ENCODE measurements at regions not wholly inside any gene's neighbourhood (a gene's known extent, or its start where the extent isn't known, plus 50 kb on each side); places are given as distances from the start of the nearest gene placed in this dataset.

GRCh38 chr2:162965191-162965590 is 126.6 kb upstream of the KCNH7 start:
- Histone ChIP-seq H3K27me3 (no peaks in the 10 kb centered on the region), H3K36me3 (no peaks in the 10 kb centered on the region), H3K27ac (no peak overlapping the region), H3K9me3 (no peaks in the 10 kb centered on the region), H3K4me3 (no peak overlapping the region), H3K4me1 (no peaks in the 10 kb centered on the region)
- TF ChIP-seq POLR2A (IDR thresholded peaks at IDR 0.05) (no peak), CTCF (IDR thresholded peaks at IDR 0.05) (no peak)
- intact Hi-C loops (cut with DNase I) = no loop called here
- DNase-seq = no peak
- ATAC-seq = no peak
- WGBS (ENCODE audit: insufficient coverage, low coverage, low lambda C conversion rate, missing lambda C conversion rate) = 74% methylated on average over 5 of the region's 5 CpGs

- Histone ChIP-seq H3K4me1 (no peaks in the 10 kb centered on the region), H3K36me3 (no peaks in the 10 kb centered on the region), H3K9me3 (no peaks in the 10 kb centered on the region), H3K27me3 (no peaks in the 10 kb centered on the region), H3K4me3 (no peak overlapping the region), H3K27ac (no peak overlapping the region)
- no peak for DNase-seq
- WGBS (ENCODE audit: insufficient coverage, low coverage, low lambda C conversion rate, missing lambda C conversion rate) = 82% methylated on average over 3 of the region's 3 CpGs
- no peak for ATAC-seq
- TF ChIP-seq CTCF (IDR thresholded peaks at IDR 0.05) = no peak
- TF ChIP-seq POLR2A (IDR thresholded peaks at IDR 0.05) = no peak
- intact Hi-C loops (cut with DNase I) = no loop called here
Measured at GRCh38 chr2:162964513-162964912, 125.9 kb upstream of the KCNH7 start.

- Histone ChIP-seq H3K4me1 (no peaks in the 10 kb centered on the region), H3K36me3 (no peaks in the 10 kb centered on the region), H3K27ac (no peak overlapping the region), H3K27me3 (no peaks in the 10 kb centered on the region), H3K4me3 (no peak overlapping the region), H3K9me3 (no peaks in the 10 kb centered on the region)
- TF ChIP-seq POLR2A (IDR thresholded peaks at IDR 0.05) (no peak), CTCF (IDR thresholded peaks at IDR 0.05) (no peak)
- intact Hi-C loops (cut with DNase I) = no loop called here
- ATAC-seq = no peak
- no peak for DNase-seq
Measured at GRCh38 chr2:162963156-162963555, 124.6 kb upstream of the KCNH7 start.

GRCh38 chr2:162945785-162946184 is 107.2 kb upstream of the KCNH7 start:
- Histone ChIP-seq H3K36me3 (no peaks in the 10 kb centered on the region), H3K9me3 (peaks cover 0 to 10% (median 2%) of the 10 kb centered on the region in 4 donors), H3K4me3 (no peak overlapping the region), H3K27me3 (no peaks in the 10 kb centered on the region), H3K4me1 (no peaks in the 10 kb centered on the region), H3K27ac (no peak overlapping the region)
- 59% methylated on average over 2 of the region's 2 CpGs for WGBS (ENCODE audit: insufficient coverage, low coverage, low lambda C conversion rate, missing lambda C conversion rate)
- intact Hi-C loops (cut with DNase I) = no loop called here
- DNase-seq (no peak), ATAC-seq (no peak)
- TF ChIP-seq CTCF (IDR thresholded peaks at IDR 0.05) (no peak), POLR2A (IDR thresholded peaks at IDR 0.05) (no peak)

GRCh38 chr2:162938387-162938786 is 99.8 kb upstream of the KCNH7 start:
- Histone ChIP-seq H3K9me3 (peaks cover 0 to 6% (median 2%) of the 10 kb centered on the region in 4 donors), H3K36me3 (no peaks in the 10 kb centered on the region), H3K4me3 (no peak overlapping the region), H3K27me3 (no peaks in the 10 kb centered on the region), H3K4me1 (no peaks in the 10 kb centered on the region), H3K27ac (no peak overlapping the region)
- no peak for ATAC-seq
- intact Hi-C loops (cut with DNase I) = no loop called here
- WGBS (ENCODE audit: insufficient coverage, low coverage, low lambda C conversion rate, missing lambda C conversion rate) = 71% methylated on average over 4 of the region's 13 CpGs
- no peak for DNase-seq
- TF ChIP-seq CTCF (IDR thresholded peaks at IDR 0.05) (no peak), POLR2A (IDR thresholded peaks at IDR 0.05) (no peak)
